ENCODE measurements at regions not wholly inside any gene's neighbourhood (a gene's known extent, or its start where the extent isn't known, plus 50 kb on each side); places are given as distances from the start of the nearest gene placed in this dataset.

GRCh38 chr7:136076954-136077353 is 99.8 kb upstream of the MTPN start:
- DNase-seq (ENCODE audit: insufficient read length, low spot score) (no peak), FAIRE-seq (no peak)
- no peak for TF ChIP-seq CTCF (IDR thresholded peaks at IDR 0.05; ENCODE audit: insufficient read depth, missing control alignments)

GRCh38 chr7:136074843-136075242 is 97.7 kb upstream of the MTPN start:
- DNase-seq (ENCODE audit: insufficient read length, low spot score) = no peak
- FAIRE-seq = no peak
- no peak for TF ChIP-seq CTCF (IDR thresholded peaks at IDR 0.05; ENCODE audit: insufficient read depth, missing control alignments)

DNA sequence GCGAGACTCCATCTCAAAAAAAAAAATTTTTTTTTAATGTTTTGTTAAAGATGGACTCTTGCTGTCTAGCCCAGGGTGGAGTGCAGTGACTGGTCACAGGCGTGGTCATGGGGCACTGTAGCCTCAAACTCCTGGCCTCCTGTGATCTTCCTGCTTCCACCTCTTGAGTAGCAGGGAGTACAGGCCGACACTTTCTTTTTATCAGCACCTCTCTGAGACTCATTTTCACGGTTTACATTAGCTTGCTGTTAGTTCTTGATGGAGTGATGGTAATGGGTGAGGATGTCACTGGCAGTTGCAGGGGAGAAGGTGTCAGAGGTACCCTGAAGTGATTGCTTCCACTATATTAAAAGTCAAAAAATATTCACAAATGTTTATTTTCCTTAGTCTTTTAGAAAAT is 95.3 kb upstream of the MTPN start:
- FAIRE-seq (no peak), DNase-seq (ENCODE audit: insufficient read length, low spot score) (no peak)
- no peak for TF ChIP-seq CTCF (IDR thresholded peaks at IDR 0.05; ENCODE audit: insufficient read depth, missing control alignments)

- peak; percentile 73 for FAIRE-seq
- DNase-seq (ENCODE audit: insufficient read length, low spot score) = no peak
- no peak for TF ChIP-seq CTCF (IDR thresholded peaks at IDR 0.05; ENCODE audit: insufficient read depth, missing control alignments)
Measured at GRCh38 chr7:136070736-136071505, 93.8 kb upstream of the MTPN start.

- FAIRE-seq = no peak
Measured at GRCh38 chr7:136069840-136070529, 92.8 kb upstream of the MTPN start.

GRCh38 chr7:136067277-136067676 is 90.1 kb upstream of the MTPN start:
- TF ChIP-seq CTCF (IDR thresholded peaks at IDR 0.05; ENCODE audit: insufficient read depth, missing control alignments) = no peak
- FAIRE-seq = no peak
- DNase-seq (ENCODE audit: insufficient read length, low spot score) = no peak

More at GRCh38 chr7:136069840-136070529, 92.8 kb upstream of the MTPN start:
- no peak for TF ChIP-seq CTCF (IDR thresholded peaks at IDR 0.05; ENCODE audit: insufficient read depth, missing control alignments)
- no peak for DNase-seq (ENCODE audit: insufficient read length, low spot score)

All from D721Med (cell line).